GM12892 (cell line): ENCODE measurements at regions not wholly inside any gene's neighbourhood (a gene's known extent, or its start where the extent isn't known, plus 50 kb on each side); places are given as distances from the start of the nearest gene placed in this dataset.

Experiments
- POLR2A ChIP-seq: IDR thresholded peaks from 2 replicates; pipeline ENCODE4 v1.6.1; 2011; ENCODE audit warnings: low read depth, low read length, control low read depth
- POLR2AphosphoS5 ChIP-seq: IDR thresholded peaks from 2 replicates; pipeline ENCODE4 v1.6.1; 2011; ENCODE audit warnings: low read depth, low read length, control low read depth

DNA sequence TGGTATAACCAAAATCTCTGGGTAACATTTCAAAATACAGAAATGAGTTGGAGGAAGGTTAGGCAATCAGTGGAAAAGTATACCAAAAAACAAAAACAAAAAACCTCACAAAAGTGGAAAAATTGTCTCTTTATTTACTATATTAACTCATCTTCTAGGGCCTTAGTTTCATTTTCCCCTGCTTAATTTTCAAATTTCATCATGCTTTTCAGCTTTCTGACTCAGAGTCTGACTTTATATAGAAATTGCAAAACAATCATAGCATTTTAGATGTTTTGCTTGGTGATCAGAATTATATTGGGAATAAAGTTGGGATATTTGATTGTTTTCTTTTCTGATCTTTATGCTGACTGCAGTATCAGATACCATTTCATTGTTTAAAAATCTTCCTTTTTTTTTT, 257.0 kb upstream of the PRR16 start:
- TF ChIP-seq POLR2AphosphoS5 (no peak), POLR2A (no peak)
